Dendritic cell treated with granulocyte-macrophage colony-stimulating factor and Interleukin-4, amounts not matched to agents 40 ng/mL and 50 ng/mL, for 4 days (primary cell): ENCODE measurements at regions not wholly inside any gene's neighbourhood (a gene's known extent, or its start where the extent isn't known, plus 50 kb on each side); places are given as distances from the start of the nearest gene placed in this dataset.
A peak's percentile ranks its signal among the peaks of the same experiment; 100 is the strongest.

Experiments
- H3K27ac Mint-ChIP-seq: one replicate; pipeline ENCODE4 v1.8.0; 2022; ENCODE audit warnings: mild to moderate bottlenecking, mixed read lengths
- H3K27me3 Mint-ChIP-seq: one replicate; pipeline ENCODE4 v1.8.0; 2022; ENCODE audit warnings: mild to moderate bottlenecking, mixed read lengths
- H3K36me3 Mint-ChIP-seq: one replicate; pipeline ENCODE4 v1.8.0; 2022; ENCODE audit warnings: low read depth, mixed read lengths
- H3K4me1 Mint-ChIP-seq: one replicate; pipeline ENCODE4 v1.8.0; 2022; ENCODE audit warnings: low read depth, mixed read lengths
- H3K4me3 Mint-ChIP-seq: one replicate; pipeline ENCODE4 v1.8.0; 2022; ENCODE audit warnings: mild to moderate bottlenecking, moderate library complexity, mixed read lengths
- H3K9me3 Mint-ChIP-seq: one replicate; pipeline ENCODE4 v1.8.0; 2022; ENCODE audit warnings: mixed read lengths
- intact Hi-C: fragments of 100-400 bp; cut with micrococcal nuclease; formaldehyde crosslinking; loops from one replicate; pipeline ENCODE4 v1.15.0; 2022

GRCh38 chrY:21370494-21370893 lies 140.6 kb upstream of the RBMY1B start:
- Mint-ChIP-seq H3K9me3 (no peaks in the 10 kb centered on the region), H3K27ac (no peak overlapping the region), H3K4me3 (no peak overlapping the region), H3K4me1 (no peaks in the 10 kb centered on the region), H3K27me3 (no peaks in the 10 kb centered on the region), H3K36me3 (no peaks in the 10 kb centered on the region)
- intact Hi-C loops = no loop called here

GRCh38 chrY:21394116-21394515 lies 117.0 kb upstream of the RBMY1B start:
- intact Hi-C loops = no loop called here
- H3K9me3 Mint-ChIP-seq = no peaks in the 10 kb centered on the region
- H3K36me3 Mint-ChIP-seq = no peaks in the 10 kb centered on the region
- no peak overlapping the region for H3K4me3 Mint-ChIP-seq
- no peaks in the 10 kb centered on the region for H3K4me1 Mint-ChIP-seq
- H3K27me3 Mint-ChIP-seq = no peaks in the 10 kb centered on the region
- H3K27ac Mint-ChIP-seq = no peak overlapping the region

GRCh38 chrY:21422221-21422620 lies 88.9 kb upstream of the RBMY1B start:
- Mint-ChIP-seq H3K4me1 (peaks cover 17% of the 10 kb centered on the region), H3K4me3 (peak overlapping the region; percentile 4), H3K36me3 (no peaks in the 10 kb centered on the region), H3K27ac (peak overlapping the region; percentile 75), H3K9me3 (no peaks in the 10 kb centered on the region), H3K27me3 (no peaks in the 10 kb centered on the region)
- intact Hi-C loops = no loop called here

- Mint-ChIP-seq H3K4me1 (peaks cover 17% of the 10 kb centered on the region), H3K4me3 (no peak overlapping the region), H3K27ac (peak overlapping the region; percentile 21), H3K9me3 (no peaks in the 10 kb centered on the region), H3K27me3 (no peaks in the 10 kb centered on the region), H3K36me3 (no peaks in the 10 kb centered on the region)
- intact Hi-C loops = no loop called here
Measured at GRCh38 chrY:21440536-21440935, 70.6 kb upstream of the RBMY1B start.

- Mint-ChIP-seq H3K27ac (no peak overlapping the region), H3K9me3 (no peaks in the 10 kb centered on the region), H3K27me3 (no peaks in the 10 kb centered on the region), H3K36me3 (no peaks in the 10 kb centered on the region), H3K4me1 (no peaks in the 10 kb centered on the region), H3K4me3 (no peak overlapping the region)
- intact Hi-C loops = no loop called here
Measured at GRCh38 chrY:21453644-21454043, 57.5 kb upstream of the RBMY1B start.

GRCh38 chrY:21454133-21454532 lies 57.0 kb upstream of the RBMY1B start:
- H3K36me3 Mint-ChIP-seq = no peaks in the 10 kb centered on the region
- no peak overlapping the region for H3K27ac Mint-ChIP-seq
- no peaks in the 10 kb centered on the region for H3K4me1 Mint-ChIP-seq

GRCh38 chrY:21459648-21460047 lies 51.5 kb upstream of the RBMY1B start:
- no peak overlapping the region for H3K4me3 Mint-ChIP-seq
- no peaks in the 10 kb centered on the region for H3K9me3 Mint-ChIP-seq
- no peaks in the 10 kb centered on the region for H3K4me1 Mint-ChIP-seq
- intact Hi-C loops = no loop called here
- no peak overlapping the region for H3K27ac Mint-ChIP-seq
- no peaks in the 10 kb centered on the region for H3K27me3 Mint-ChIP-seq
- no peaks in the 10 kb centered on the region for H3K36me3 Mint-ChIP-seq

More at GRCh38 chrY:21454133-21454532, 57.0 kb upstream of the RBMY1B start:
- intact Hi-C loops = no loop called here
- no peaks in the 10 kb centered on the region for H3K9me3 Mint-ChIP-seq
- H3K4me3 Mint-ChIP-seq = no peak overlapping the region
- H3K27me3 Mint-ChIP-seq = no peaks in the 10 kb centered on the region
